Activated naive CD8-positive, alpha-beta T cell treated with anti-CD3 and anti-CD28 coated beads, Interleukin-2, amount 50 U/mL, for 16 hours (primary cell): ENCODE measurements at regions not wholly inside any gene's neighbourhood (a gene's known extent, or its start where the extent isn't known, plus 50 kb on each side); places are given as distances from the start of the nearest gene placed in this dataset.

Source experiments
- DNase-seq: peaks from one replicate; pipeline ENCODE4 v3.0.0-alpha.2; 2020; ENCODE audit warnings: low read depth, low spot score

GRCh38 chr12:65653946-65654629 is 170.2 kb upstream of the HMGA2 start:
- no peak for DNase-seq

GRCh38 chr12:65655074-65655493 is 169.2 kb upstream of the HMGA2 start:
- no peak for DNase-seq

GRCh38 chr12:65656156-65656882 is 168.0 kb upstream of the HMGA2 start:
- DNase-seq = no peak

GRCh38 chr12:65656891-65657351 is 167.4 kb upstream of the HMGA2 start:
- no peak for DNase-seq

- DNase-seq = no peak
Measured at GRCh38 chr12:65657635-65658034, 166.6 kb upstream of the HMGA2 start.

- DNase-seq = no peak
Measured at GRCh38 chr12:65658360-65658759, 165.9 kb upstream of the HMGA2 start.

GRCh38 chr12:65659681-65660080 is 164.6 kb upstream of the HMGA2 start:
- DNase-seq = no peak

- DNase-seq = no peak
Measured at GRCh38 chr12:65660096-65660495, 164.2 kb upstream of the HMGA2 start.

GRCh38 chr12:65660836-65661235 is 163.4 kb upstream of the HMGA2 start:
- no peak for DNase-seq

GRCh38 chr12:65662590-65662989 is 161.7 kb upstream of the HMGA2 start:
- DNase-seq = no peak

- DNase-seq = no peak
Measured at GRCh38 chr12:65663097-65663496, 161.2 kb upstream of the HMGA2 start.

GRCh38 chr12:65663648-65664047 is 160.6 kb upstream of the HMGA2 start:
- no peak for DNase-seq

- no peak for DNase-seq
Measured at GRCh38 chr12:65664715-65665250, 159.5 kb upstream of the HMGA2 start.

- DNase-seq = no peak
Measured at GRCh38 chr12:65665817-65666216, 158.5 kb upstream of the HMGA2 start.

GRCh38 chr12:65666876-65667275 is 157.4 kb upstream of the HMGA2 start:
- DNase-seq = no peak

- DNase-seq = no peak
Measured at GRCh38 chr12:65667932-65668331, 156.4 kb upstream of the HMGA2 start.

- DNase-seq = no peak
Measured at GRCh38 chr12:65668981-65669695, 155.1 kb upstream of the HMGA2 start.

- DNase-seq = no peak
Measured at GRCh38 chr12:65670775-65671174, 153.5 kb upstream of the HMGA2 start.

GRCh38 chr12:65672441-65672840 is 151.8 kb upstream of the HMGA2 start:
- no peak for DNase-seq

- DNase-seq = no peak
Measured at GRCh38 chr12:65673156-65673690, 151.1 kb upstream of the HMGA2 start.

GRCh38 chr12:65673732-65674131 is 150.6 kb upstream of the HMGA2 start:
- DNase-seq = no peak

GRCh38 chr12:65675141-65675621 is 149.1 kb upstream of the HMGA2 start:
- DNase-seq = no peak
